Neural progenitor cell (in vitro differentiated cells): ENCODE measurements at regions not wholly inside any gene's neighbourhood (a gene's known extent, or its start where the extent isn't known, plus 50 kb on each side); places are given as distances from the start of the nearest gene placed in this dataset.
A peak's percentile ranks its signal among the peaks of the same experiment; 100 is the strongest.
"Not testable (repeated sequence)": the region's sequence is repeated elsewhere in the genome, so short reads cannot be mapped to it uniquely, and the experiment has no call there.

Source experiments
- DNase-seq: peaks from one replicate; pipeline ENCODE4 v3.0.0-alpha.2; 2016; ENCODE audit warnings: low spot score
- H2AFZ ChIP-seq: fragments of 200-600 bp; sonication (generic); replicated peaks from 2 replicates; pipeline ENCODE4 v1.6.1; 2016; ENCODE audit warnings: antibody characterized with exemption
- H3F3A ChIP-seq: fragments of 200-600 bp; sonication (generic); 2 replicates; pipeline ENCODE4 v1.6.1; 2016; ENCODE audit warnings: antibody characterized with exemption, low read depth
- H3K27ac ChIP-seq: fragments of 200-600 bp; sonication (generic); 2 replicates; pipeline ENCODE4 v1.5.1; 2016; ENCODE audit warnings: mild to moderate bottlenecking
- H3K27me3 ChIP-seq: fragments of 200-600 bp; sonication (generic); 2 replicates; pipeline ENCODE4 v1.6.1; 2016; ENCODE audit warnings: mild to moderate bottlenecking, moderate library complexity
- H3K36me3 ChIP-seq: fragments of 200-600 bp; sonication (generic); 2 replicates; pipeline ENCODE4 v1.5.1; 2016
- H3K4me1 ChIP-seq: fragments of 200-600 bp; sonication (generic); 2 replicates; pipeline ENCODE4 v1.6.1; 2016; ENCODE audit warnings: mixed run types
- H3K4me2 ChIP-seq: fragments of 200-600 bp; sonication (generic); 2 replicates; pipeline ENCODE4 v1.6.1; 2016
- H3K4me3 ChIP-seq: fragments of 200-600 bp; sonication (generic); 2 replicates; pipeline ENCODE4 v1.5.1; 2016
- H3K79me2 ChIP-seq: fragments of 200-600 bp; sonication (generic); 2 replicates; pipeline ENCODE4 v1.6.1; 2016; ENCODE audit warnings: low read depth
- H3K9ac ChIP-seq: fragments of 200-600 bp; sonication (generic); 2 replicates; pipeline ENCODE4 v1.6.1; 2016
- H3K9me3 ChIP-seq: fragments of 200-600 bp; sonication (generic); 2 replicates; pipeline ENCODE4 v1.5.1; 2016; ENCODE audit warnings: low read depth
- H4K20me1 ChIP-seq: fragments of 200-600 bp; sonication (generic); 2 replicates; pipeline ENCODE4 v1.6.1; 2016; ENCODE audit warnings: low read depth
- H3K27ac Mint-ChIP-seq: 3 replicates; pipeline ENCODE4 v1.8.0; 2021; ENCODE audit warnings: mixed read lengths
- H3K27me3 Mint-ChIP-seq: 2 replicates; pipeline ENCODE4 v1.8.0; 2022; ENCODE audit warnings: low read depth, mild to moderate bottlenecking, inconsistent platforms, moderate library complexity, mixed read lengths; ENCODE audit not compliant: insufficient read depth
- H3K36me3 Mint-ChIP-seq: 3 replicates; pipeline ENCODE4 v1.8.0; 2021; ENCODE audit warnings: mixed read lengths
- H3K4me1 Mint-ChIP-seq: 3 replicates; pipeline ENCODE4 v1.8.0; 2021; ENCODE audit warnings: mixed read lengths
- H3K4me3 Mint-ChIP-seq: 3 replicates; pipeline ENCODE4 v1.8.0; 2021; ENCODE audit warnings: mild to moderate bottlenecking, moderate library complexity, mixed read lengths
- H3K9me3 Mint-ChIP-seq: 3 replicates; pipeline ENCODE4 v1.8.0; 2020; ENCODE audit warnings: mixed read lengths

DNA sequence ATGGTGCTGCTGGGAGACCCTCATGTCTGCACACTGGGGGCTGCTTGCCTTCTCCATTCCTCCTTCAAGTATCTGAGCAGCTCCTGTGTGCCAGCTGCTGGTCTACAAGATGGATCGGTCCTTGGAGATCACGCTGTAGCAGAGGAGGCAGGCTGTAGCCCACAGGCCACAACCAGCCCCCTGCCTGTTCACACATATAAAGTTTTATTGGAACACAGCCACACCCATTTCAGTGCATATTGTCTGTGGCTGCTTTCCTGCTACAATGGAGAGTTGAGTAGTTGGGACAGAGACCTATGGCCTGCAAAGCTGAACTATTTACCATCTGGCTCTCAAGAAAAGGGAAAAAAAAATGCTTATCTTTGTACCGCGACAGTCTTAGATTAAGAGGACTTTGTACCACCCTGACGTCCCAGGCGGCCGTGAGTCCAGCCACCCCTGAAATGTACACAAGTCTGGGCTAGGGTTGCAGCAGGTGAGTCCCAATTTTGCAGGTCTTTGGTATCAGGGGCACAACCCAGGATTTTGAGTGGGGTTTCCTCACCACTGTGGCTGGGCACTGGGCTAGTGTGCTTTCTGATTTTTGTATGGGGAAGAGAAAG is 179.2 kb upstream of the OSBPL11 start:
- not testable (repeated sequence) for H3K27me3 Mint-ChIP-seq, H3K4me3 ChIP-seq, H3K4me3 Mint-ChIP-seq, H3K27ac Mint-ChIP-seq, H3K9ac ChIP-seq, H3K27me3 ChIP-seq, H3K36me3 Mint-ChIP-seq, H3F3A ChIP-seq, H3K9me3 Mint-ChIP-seq, H3K4me1 Mint-ChIP-seq, H3K36me3 ChIP-seq, H3K4me1 ChIP-seq, H2AFZ ChIP-seq, H3K9me3 ChIP-seq, H3K27ac ChIP-seq, H3K79me2 ChIP-seq, H4K20me1 ChIP-seq, DNase-seq, H3K4me2 ChIP-seq

DNA sequence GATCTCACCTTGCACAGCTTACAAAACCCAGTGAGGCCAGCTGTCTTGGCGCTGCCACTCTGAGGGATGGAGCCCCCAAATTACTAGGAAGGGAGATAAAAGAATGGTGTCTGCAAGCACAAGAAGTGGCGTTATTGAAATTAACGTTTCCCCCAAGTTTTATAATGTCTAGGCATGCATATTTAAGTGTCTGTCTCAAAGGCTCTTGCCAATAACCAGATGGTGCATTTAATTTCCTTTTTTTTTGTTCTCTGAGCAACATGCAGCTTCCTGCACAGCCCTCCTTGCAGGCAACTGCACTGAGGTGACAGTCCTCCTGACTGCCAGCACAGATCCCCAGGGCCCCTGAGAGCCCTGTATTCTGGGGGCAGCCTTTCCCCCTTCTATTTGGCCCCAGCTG is 179.8 kb upstream of the OSBPL11 start:
- H3K4me3 ChIP-seq, H3K27me3 ChIP-seq, H3K4me1 Mint-ChIP-seq, H3K4me3 Mint-ChIP-seq, H3K4me1 ChIP-seq, DNase-seq, H3F3A ChIP-seq, H3K79me2 ChIP-seq, H3K9me3 Mint-ChIP-seq, H3K27ac Mint-ChIP-seq, H2AFZ ChIP-seq, H3K4me2 ChIP-seq, H3K9me3 ChIP-seq, H3K36me3 ChIP-seq, H4K20me1 ChIP-seq, H3K27me3 Mint-ChIP-seq, H3K9ac ChIP-seq, H3K36me3 Mint-ChIP-seq, H3K27ac ChIP-seq: not testable (repeated sequence)

DNA sequence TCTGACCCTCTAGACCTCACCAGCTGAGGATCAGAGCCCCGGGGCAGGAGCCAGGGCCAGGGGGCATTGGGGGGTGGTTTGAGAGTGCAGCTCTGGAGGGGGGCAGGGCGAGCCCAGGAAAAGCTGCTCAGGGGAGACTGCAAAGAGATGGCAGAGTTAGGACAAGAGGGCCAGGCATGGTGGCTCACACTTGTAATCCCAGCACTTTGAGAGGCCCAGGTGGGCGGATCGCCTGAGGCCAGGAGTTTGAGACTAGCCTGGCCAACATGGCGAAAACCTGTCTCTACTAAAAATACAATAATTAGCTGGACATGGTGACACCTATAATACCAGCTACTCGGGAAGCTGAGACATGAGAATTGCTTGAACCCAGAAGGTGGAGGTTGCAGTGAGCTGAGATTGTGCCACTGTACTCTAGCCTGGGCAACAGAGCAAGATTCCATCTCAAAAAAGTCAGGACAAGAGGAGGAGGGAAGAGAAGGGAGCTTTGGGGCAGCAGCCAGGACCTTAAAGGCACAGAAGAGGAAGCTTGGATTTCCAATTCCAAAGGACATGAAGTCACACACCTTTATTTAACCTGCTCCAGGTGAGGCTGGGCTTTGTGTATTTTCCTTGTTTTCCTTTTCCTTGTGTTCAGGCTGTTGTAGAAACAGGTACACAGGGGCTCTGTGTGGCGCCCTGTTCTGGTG is 180.5 kb upstream of the OSBPL11 start:
- H3K9ac ChIP-seq, H3K4me2 ChIP-seq, DNase-seq, H3K4me3 Mint-ChIP-seq, H3K27ac ChIP-seq, H3F3A ChIP-seq, H3K27ac Mint-ChIP-seq, H3K9me3 Mint-ChIP-seq, H3K36me3 ChIP-seq, H3K36me3 Mint-ChIP-seq, H2AFZ ChIP-seq, H3K79me2 ChIP-seq, H3K4me3 ChIP-seq, H3K4me1 ChIP-seq, H3K27me3 Mint-ChIP-seq, H4K20me1 ChIP-seq, H3K27me3 ChIP-seq, H3K9me3 ChIP-seq, H3K4me1 Mint-ChIP-seq: not testable (repeated sequence)

DNA sequence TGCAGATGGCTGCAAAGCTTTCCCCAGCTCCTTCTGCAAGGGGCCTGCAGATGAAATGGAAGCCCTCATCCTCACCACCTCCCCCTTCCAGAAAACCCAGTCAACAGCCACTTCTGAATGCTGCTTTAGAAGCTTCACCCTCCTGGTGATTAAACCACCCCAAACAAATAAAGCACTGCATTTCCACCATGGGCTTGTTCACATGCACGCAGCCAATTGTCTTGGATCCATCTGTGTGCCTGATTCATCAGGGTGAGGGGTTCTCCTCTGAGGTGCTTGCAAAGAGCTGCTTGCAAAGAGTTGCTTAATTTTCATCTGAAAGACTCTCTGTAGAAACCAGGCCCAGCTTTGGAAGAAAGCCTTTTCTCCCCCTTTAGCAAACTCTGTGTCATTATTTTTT is 184.0 kb upstream of the OSBPL11 start:
- not testable (repeated sequence) for H4K20me1 ChIP-seq, H3K27me3 Mint-ChIP-seq, H3K4me3 Mint-ChIP-seq, H3K9ac ChIP-seq, H3K9me3 Mint-ChIP-seq, H3K4me3 ChIP-seq, H3K36me3 ChIP-seq, H3K27ac Mint-ChIP-seq, H3K4me1 ChIP-seq, H3K36me3 Mint-ChIP-seq, H3F3A ChIP-seq, H3K4me1 Mint-ChIP-seq, H3K4me2 ChIP-seq, H3K79me2 ChIP-seq, H3K27me3 ChIP-seq, H3K9me3 ChIP-seq
- H2AFZ ChIP-seq = peak overlapping the region; percentile 68
- DNase-seq = peak; percentile 8
- H3K27ac ChIP-seq = peak overlapping the region; percentile 49

DNA sequence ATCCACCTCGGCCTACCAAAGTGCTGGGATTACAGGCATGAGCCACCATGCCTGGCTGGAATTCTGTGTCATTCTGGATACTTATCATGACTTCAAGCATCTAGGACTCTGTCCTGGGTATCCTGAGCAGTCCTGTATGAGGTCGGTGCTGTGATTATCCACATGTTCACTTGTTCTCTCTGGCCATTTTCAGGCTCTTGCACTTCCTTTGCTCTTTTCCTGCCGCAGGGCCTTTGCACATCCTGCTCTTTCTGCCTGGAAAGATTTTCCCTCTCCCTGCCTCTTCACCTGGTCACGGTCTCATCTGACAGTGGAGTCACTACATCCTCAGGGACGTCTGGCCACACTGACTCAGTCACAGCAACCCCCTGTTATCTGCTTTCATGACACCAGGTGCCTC is 184.6 kb upstream of the OSBPL11 start:
- not testable (repeated sequence) for H3K36me3 ChIP-seq

DNA sequence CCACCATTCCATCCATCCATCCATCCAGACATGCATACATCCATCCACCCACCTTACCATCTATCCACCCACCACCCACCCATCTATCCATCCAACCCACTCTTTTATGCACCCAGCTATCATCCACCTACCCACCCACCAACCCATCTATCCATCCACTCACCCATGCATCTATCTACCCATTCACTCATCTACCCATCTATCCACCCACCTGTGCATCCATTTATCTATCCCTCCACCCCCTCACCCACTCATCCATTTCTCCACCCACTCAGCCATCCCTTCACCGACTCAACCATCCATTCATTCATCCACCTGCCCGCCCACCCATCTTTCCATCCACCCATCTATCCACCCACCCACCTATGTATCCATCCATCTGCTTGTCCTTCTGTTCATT is 186.4 kb upstream of the OSBPL11 start:
- not testable (repeated sequence) for H3K36me3 ChIP-seq, DNase-seq, H3K4me3 ChIP-seq, H3F3A ChIP-seq, H3K9ac ChIP-seq, H3K9me3 ChIP-seq, H3K4me3 Mint-ChIP-seq, H3K4me1 Mint-ChIP-seq, H3K4me1 ChIP-seq, H3K27me3 Mint-ChIP-seq, H4K20me1 ChIP-seq, H3K79me2 ChIP-seq, H3K9me3 Mint-ChIP-seq, H3K27ac Mint-ChIP-seq, H3K27ac ChIP-seq, H3K4me2 ChIP-seq, H2AFZ ChIP-seq, H3K36me3 Mint-ChIP-seq, H3K27me3 ChIP-seq

More for the DNA sequence above, 184.6 kb upstream of the OSBPL11 start:
- not testable (repeated sequence) for H3K36me3 Mint-ChIP-seq, H3K9me3 ChIP-seq, H3K9ac ChIP-seq, H3K9me3 Mint-ChIP-seq, H3K27me3 ChIP-seq, H3K27ac ChIP-seq, H3K4me1 Mint-ChIP-seq, H3F3A ChIP-seq, H3K79me2 ChIP-seq, DNase-seq, H3K27ac Mint-ChIP-seq, H3K27me3 Mint-ChIP-seq, H3K4me1 ChIP-seq, H3K4me3 ChIP-seq, H3K4me2 ChIP-seq, H3K4me3 Mint-ChIP-seq, H2AFZ ChIP-seq, H4K20me1 ChIP-seq

DNA sequence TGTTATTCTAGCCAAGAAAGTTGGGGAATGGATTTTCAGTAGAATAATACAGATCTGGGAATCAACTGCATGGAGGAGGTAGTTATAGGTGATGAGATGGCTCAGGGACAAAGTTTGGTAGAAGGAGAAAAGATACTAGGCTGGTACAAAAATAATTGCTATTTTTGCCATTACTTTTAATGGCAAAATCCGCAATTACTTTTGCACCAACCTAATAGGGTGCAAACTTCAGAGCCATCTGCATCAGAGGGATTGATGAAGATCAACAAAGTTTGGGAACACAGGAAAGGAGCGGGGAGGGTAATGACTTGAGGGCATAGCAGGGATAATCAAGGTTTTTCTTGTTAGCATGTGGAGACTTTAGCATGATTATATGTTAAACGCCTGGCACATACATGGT is 178.7 kb upstream of the ROPN1B start:
- H3K36me3 ChIP-seq, H3K27ac ChIP-seq, H4K20me1 ChIP-seq, H2AFZ ChIP-seq, H3K79me2 ChIP-seq, H3K4me3 ChIP-seq, H3K9me3 ChIP-seq, H3K27me3 ChIP-seq, H3K27me3 Mint-ChIP-seq, H3K27ac Mint-ChIP-seq, H3K9me3 Mint-ChIP-seq, H3K4me2 ChIP-seq, H3F3A ChIP-seq, H3K36me3 Mint-ChIP-seq, H3K4me1 Mint-ChIP-seq, H3K4me1 ChIP-seq, DNase-seq, H3K9ac ChIP-seq, H3K4me3 Mint-ChIP-seq: not testable (repeated sequence)

DNA sequence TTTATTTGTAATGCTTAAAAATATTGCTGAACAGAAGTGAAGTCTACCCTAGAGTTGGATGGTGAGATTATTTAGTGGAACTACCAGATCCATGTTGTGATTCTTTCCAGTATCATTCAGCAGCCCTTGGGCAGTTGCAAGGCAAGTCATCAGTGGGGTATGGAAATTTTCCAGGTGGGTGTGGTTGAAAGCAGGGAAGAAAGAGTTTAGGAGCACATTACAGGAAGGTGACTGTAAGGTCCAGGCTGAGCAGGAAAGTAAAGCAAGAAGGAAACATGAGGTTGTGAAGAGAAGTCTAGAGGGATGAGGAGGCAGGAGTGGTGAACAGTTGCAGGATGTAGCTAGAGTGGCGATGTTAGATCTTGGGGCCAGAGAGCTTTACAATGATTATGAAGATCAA is 178.0 kb upstream of the ROPN1B start:
- H2AFZ ChIP-seq, H3K27me3 Mint-ChIP-seq, H3K36me3 Mint-ChIP-seq, H3F3A ChIP-seq, H3K4me1 ChIP-seq, H4K20me1 ChIP-seq, H3K9me3 Mint-ChIP-seq, H3K4me1 Mint-ChIP-seq, H3K36me3 ChIP-seq, H3K9me3 ChIP-seq, H3K9ac ChIP-seq, H3K4me3 Mint-ChIP-seq, H3K79me2 ChIP-seq, H3K27me3 ChIP-seq, H3K4me3 ChIP-seq, H3K27ac Mint-ChIP-seq, H3K27ac ChIP-seq, DNase-seq, H3K4me2 ChIP-seq: not testable (repeated sequence)
